Fibroblast of lung (primary cell): ENCODE measurements at regions not wholly inside any gene's neighbourhood (a gene's known extent, or its start where the extent isn't known, plus 50 kb on each side); places are given as distances from the start of the nearest gene placed in this dataset.

Source experiments
- CTCF ChIP-seq, 2 donors: IDR thresholded peaks in 1 of 2; conservative IDR thresholded peaks in 1 of 2; 1 replicate in 1 of 2; 2 replicates in 1 of 2; pipeline ENCODE4 v1.5.1; 2011 to 2012; ENCODE audit warnings: low read length in 2 of 2, control low read depth in 1 of 2, inconsistent platforms in 1 of 2, low read depth in 1 of 2, mild to moderate bottlenecking in 1 of 2
- EZH2 ChIP-seq: IDR thresholded peaks from 2 replicates; pipeline ENCODE4 v1.5.1; 2012; ENCODE audit warnings: low read length, control low read depth, mild to moderate bottlenecking; ENCODE audit errors: missing control alignments

- no peak for TF ChIP-seq CTCF (conservative IDR thresholded peaks at IDR 0.05 in 1 of 2, IDR thresholded peaks at IDR 0.05 in 1 of 2; ENCODE audit: low read depth in 1 of 2, low read length in 2 of 2)
- TF ChIP-seq EZH2: no peak
Observed at GRCh38 chr16:51391798-51392511, 240.9 kb upstream of the SALL1 start.
